ENCODE measurements at regions not wholly inside any gene's neighbourhood (a gene's known extent, or its start where the extent isn't known, plus 50 kb on each side); places are given as distances from the start of the nearest gene placed in this dataset.
"Not testable (repeated sequence)": the region's sequence is repeated elsewhere in the genome, so short reads cannot be mapped to it uniquely, and the experiment has no call there.

- no peak for DNase-seq
Measured at GRCh38 chr2:89834306-89834705, 1142.8 kb downstream of the RPIA start.

GRCh38 chr2:89836326-89836725 lies 1144.9 kb downstream of the RPIA start:
- not testable (repeated sequence) for DNase-seq

DNA sequence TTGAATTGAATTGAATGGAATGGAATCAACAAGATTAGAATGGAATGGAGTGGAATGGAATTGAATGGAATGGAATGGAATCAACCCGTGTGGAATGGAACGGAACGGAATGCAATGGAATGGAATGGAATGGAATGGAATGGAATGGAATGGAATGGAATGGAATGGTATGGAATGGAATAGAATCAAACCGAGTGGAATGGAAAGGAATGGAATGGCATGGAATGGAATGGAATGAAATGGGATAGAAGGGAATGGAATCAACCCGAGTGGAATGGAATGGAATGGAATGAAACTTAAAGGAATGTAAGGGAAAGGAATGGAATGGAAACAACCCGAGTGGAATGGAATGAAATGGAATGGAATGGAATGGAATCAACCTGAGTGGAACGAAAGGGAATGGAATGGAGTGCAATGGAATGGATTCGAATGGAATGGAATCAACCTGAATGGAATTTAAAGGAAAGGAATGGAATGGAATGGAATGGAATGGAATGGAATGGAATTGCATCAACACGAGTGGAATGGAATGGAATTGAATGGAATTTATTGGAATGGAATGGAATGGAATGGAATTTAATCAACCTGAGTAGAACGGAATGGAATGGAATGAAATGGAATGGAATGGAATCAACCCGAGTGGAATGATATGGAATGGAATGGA lies 1146.6 kb downstream of the RPIA start:
- no peak for DNase-seq

DNA sequence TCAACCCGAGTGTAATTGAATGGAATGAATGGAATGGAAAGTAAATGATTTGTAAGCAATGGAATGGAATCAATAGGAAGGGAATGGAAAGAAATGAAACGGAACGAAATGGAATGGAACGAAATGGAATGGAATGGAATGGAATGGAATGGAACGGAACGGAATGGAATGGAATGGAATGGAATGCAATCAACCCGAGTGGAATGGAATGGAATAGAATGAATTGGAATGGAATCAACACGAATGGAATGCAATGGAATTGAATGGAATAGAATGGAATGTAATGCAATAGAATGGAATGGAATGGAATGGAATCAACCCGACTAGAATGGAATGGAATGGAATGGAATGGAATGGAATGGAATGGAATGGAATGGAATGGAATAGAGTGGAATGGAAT lies 1148.7 kb downstream of the RPIA start:
- DNase-seq = not testable (repeated sequence)

DNA sequence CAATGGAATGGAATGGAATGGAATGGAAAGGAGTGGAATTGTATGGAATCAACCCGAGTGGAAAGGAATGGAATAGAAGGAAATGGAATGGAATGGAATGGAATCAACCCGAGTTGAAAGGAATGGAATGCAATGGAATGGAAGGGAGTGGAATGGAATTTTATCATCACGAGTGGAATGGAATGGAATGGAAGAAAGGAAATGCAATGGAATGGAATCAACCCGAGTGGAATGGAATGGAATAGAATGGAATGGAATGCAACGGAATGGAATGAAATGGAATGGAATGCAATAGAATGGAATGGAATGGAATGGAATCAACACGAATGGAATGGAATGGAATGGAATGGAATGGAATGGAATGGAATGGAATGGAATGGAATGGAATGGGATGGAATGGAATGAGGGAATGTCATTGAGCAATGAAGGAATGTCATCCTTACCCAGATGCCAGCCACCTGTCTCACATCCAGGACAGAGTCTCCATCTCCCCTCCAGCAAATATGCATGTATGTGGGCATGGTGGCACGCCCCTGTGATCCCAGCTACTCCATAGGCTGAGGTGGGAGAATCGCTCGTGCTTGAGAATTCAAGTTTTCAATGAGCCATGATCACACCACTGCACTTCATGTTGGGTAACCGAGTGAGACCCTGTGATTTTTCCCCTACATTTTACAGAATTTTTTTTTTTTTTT lies 1149.5 kb downstream of the RPIA start:
- DNase-seq = not testable (repeated sequence)

- no peak for DNase-seq
Measured at GRCh38 chr2:89841476-89841840, 1150.0 kb downstream of the RPIA start.

DNA sequence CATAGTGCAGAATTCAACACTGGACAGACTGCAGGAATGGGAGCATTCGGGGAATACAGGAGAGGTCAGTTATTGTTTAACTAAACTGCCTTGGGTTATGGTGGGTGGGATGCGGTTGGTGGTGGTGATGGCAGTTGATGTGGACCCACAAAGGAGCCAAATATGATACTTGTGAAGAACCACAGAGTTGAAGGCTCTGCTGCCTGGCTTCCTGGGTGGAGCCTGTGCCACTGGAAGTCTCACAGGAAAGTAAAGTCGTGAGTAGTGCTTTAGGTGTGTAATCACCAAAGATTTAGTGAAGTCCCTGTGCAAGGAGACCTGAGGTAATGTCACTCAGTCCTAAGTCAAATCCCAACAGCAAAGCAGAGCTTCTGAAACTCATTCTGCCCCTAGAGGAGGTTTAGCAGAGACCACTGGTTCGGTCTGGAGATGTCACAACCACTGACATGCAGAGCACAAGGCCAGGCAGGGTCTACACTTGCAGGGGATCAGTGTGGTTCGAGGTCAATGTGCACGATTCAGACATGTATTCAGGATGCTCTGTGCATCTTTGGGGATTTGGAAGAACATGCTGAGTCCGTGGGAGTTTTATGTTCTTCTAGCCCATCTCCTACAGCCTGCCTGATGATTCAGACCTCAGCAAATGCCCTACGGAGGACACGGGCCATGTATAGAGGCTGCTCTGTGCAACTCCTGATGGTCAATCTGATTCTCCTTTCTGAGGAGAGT lies 1150.9 kb downstream of the RPIA start:
- DNase-seq = no peak

DNA sequence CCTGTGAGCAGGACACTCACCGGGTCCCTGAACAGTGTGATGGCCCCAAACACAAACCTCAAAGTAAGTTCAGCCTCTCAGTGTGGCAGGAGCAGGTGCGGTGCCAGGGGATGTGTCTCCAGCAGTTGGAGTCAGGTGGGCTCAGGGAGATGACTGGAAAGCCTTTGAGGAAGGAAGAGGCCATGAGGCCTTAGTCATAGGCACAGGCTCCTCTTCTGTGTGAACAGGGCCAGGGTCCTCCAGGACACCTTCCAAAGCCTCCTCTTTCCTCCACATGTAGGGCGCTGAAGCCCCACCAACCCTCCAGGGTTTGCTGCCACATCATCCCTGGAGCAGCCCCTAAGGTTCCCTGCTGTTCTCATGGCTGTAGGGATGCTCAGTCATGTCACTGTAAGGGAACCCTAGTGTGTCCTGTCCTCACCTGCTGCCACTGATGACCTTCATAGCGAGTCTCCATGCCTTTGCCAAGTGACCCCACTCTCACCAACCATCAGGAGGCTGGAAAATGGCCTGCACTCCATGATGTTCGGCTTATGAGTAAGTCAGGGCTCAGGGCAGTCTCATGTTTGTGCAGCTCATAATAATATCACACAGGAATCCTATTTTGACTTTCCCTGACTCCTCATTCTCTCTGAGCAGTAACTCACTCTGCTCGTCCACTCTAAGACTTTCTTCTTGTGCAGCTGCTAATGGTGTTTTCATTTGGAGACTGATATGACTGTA lies 1152.9 kb downstream of the RPIA start:
- DNase-seq = no peak

DNA sequence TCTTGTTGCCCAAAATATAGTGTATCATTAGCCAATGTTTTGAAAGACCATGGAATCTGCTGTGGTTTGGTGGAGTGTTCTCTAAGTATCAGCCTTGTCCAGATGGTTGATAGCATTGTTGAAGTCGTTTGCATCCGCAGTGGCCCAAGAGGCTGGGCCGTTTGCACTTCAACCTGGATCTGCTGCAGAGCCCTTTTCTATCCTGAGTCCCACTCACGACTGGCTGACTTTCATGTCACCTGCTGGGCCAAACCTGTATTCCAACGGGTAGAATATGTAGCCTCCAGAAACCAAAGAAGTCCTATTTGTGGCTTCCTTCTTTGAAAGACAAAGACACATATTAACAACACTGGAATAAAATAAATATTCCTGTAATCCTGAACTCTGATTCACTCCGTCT lies 1154.1 kb downstream of the RPIA start:
- no peak for DNase-seq

DNA sequence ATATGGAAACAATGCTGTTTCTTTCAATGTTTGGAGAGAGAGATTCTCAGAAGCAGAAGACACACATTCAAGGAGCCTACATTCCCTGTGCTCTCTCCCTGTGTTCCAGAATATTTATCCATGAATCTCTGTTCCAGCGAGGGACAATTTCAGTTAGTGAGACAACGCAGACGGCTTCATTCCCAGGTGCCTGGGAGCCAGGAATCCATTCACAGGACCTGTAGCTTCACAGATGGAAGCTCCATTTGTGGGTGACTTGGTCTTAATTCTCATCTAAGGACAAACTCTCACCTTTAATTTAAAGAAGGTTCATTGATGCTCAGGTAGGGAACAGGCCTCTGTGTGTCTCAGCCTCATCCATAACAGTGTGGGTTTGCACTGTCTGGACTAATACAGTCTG lies 1156.6 kb downstream of the RPIA start:
- no peak for DNase-seq

- no peak for DNase-seq
Measured at GRCh38 chr2:89848763-89849368, 1157.4 kb downstream of the RPIA start.

DNA sequence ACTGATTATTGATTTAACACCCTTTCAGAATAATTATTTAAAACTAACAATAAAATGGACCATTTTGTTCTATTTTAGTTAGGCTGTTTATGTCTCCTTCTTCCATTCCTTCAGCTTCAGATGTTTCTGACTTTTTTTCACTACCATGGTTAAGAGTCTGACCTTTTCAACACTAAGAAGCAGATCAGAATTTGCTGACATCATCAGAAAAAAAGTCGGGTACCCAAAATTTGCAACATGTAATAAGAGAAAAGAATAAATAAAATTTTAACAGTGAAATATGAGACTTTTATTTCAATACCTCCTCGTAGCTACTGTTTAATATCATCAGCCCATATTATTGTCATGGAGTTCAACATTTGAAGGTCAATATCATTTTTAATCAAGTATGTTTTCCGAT lies 1158.3 kb downstream of the RPIA start:
- no peak for DNase-seq

DNA sequence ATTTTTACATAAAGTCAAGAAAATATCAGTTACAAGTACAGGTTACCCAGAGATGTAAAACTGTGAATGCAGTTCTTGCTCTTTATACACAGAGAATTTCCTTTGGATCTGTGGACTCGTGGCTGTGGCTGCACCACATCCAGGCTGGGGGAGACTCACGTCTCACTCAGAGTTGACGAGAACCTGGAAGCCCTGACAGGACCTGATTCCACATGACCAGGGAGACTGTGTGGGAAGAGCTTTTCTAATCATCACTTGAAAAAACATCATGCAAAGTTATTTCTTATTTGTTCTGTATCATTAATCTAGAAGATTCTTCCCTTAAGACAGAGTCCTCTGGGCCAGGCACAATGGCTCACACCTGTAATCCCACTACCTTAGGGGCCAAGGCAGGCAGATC lies 1159.0 kb downstream of the RPIA start:
- DNase-seq = no peak

DNA sequence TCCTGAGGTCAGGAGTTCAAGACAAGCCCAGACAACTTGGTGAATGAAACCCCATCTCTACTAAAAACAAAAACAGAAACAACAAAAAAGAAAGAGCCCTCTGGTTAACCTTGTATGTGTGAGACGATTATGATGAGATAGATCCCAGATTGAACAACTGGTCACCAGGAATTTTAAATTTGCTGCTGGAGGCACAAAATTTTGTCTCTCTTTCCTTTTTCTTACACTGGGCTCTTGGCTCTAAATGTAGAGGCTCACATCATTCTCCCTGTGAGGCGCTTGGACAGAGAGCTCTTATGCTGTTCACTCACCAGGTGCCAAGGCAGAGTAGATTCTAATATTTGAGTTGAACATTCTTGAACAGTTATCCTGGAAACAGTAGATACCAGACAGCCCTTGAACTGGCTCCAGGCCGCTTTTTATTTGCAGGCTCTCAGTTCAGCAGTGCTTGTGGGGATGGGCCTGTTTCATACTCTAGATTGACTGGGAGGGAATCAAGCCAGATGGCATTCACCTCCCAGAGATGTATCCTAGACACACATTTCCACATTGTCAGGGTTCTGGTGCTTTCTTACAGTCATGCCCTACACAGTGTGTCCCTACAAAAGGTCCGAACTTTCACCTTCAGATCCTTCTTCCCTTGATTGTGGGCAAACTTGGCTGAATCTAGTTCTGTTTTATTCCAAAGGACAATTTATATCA lies 1159.6 kb downstream of the RPIA start:
- no peak for DNase-seq

GRCh38 chr2:89851583-89851905 lies 1160.1 kb downstream of the RPIA start:
- DNase-seq = no peak

DNA sequence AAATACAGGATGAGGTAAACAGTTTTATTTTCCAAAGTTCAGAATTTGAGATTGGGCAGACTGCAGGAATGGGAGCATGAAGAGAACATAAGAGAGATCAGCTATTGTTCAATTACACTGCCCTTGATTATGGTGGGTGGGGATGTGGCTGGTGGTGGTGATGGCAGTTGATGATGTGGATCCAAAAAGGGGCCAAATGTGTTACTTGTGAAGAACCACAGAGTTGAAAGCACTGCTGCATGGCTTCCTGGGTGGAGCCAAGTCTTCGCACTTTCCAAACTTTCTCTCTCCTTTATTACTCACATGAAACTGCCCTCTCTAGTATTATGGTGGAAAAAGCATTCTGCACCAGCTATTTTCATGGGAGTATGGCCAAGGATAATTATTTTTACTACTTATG lies 1162.0 kb downstream of the RPIA start:
- not testable (repeated sequence) for DNase-seq

- not testable (repeated sequence) for DNase-seq
Measured at GRCh38 chr2:89855752-89856151, 1164.3 kb downstream of the RPIA start.

- DNase-seq = not testable (repeated sequence)
Measured at GRCh38 chr2:89856305-89856704, 1164.8 kb downstream of the RPIA start.

DNA sequence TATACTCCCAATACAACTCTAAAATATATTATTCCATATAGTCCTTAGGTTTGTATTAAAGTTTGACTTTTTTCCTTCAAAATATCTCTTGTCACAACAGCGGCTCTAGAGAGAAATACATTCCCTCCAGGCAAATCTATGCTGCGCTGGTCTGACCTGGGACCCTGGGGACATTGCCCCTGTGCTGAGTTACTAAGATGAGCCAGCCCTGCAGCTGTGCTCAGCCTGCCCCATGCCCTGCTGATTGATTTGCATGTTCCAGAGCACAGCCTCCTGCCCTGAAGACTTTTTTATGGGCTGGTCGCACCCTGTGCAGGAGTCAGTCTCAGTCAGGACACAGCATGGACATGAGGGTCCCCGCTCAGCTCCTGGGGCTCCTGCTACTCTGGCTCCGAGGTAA lies 1170.7 kb downstream of the RPIA start:
- DNase-seq = not testable (repeated sequence)

DNA sequence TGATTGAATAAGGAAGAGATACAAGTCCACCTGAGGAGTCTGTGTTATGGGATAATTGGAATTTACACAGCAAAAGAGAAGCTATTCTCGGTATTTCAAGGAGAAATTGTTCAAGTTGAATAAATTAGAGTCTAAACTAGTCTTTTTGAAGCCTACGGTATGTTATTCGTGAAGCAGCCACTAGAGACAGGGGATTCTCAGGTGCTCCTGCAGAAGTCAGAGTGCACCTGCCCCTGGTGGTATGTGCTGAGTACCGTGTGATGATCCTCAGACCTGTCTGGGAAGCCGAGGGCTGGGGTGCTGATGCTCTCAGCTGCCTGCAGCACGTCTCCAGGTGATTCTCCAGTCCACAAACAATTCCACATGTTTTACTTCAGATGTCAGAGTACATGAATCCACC lies 1171.7 kb downstream of the RPIA start:
- not testable (repeated sequence) for DNase-seq

GRCh38 chr2:89874810-89875595 lies 1183.5 kb downstream of the RPIA start:
- DNase-seq = not testable (repeated sequence)

- not testable (repeated sequence) for DNase-seq
Measured at GRCh38 chr2:89876445-89876844, 1185.0 kb downstream of the RPIA start.
